Skeletal muscle cell (primary cell): ENCODE measurements at regions not wholly inside any gene's neighbourhood (a gene's known extent, or its start where the extent isn't known, plus 50 kb on each side); places are given as distances from the start of the nearest gene placed in this dataset.
"Not testable (repeated sequence)": the region's sequence is repeated elsewhere in the genome, so short reads cannot be mapped to it uniquely, and the experiment has no call there.

Source experiments
- DNase-seq: peaks from one replicate; pipeline ENCODE4 v3.0.0-alpha.2; 2010; ENCODE audit warnings: low read depth
- H3K4me3 ChIP-seq: 2 replicates; pipeline ENCODE4 v1.5.1; 2011; ENCODE audit warnings: low read depth, mild to moderate bottlenecking, control low read depth, low read length, moderate library complexity

- not testable (repeated sequence) for H3K4me3 ChIP-seq, DNase-seq
Measured at GRCh38 chr2:87418823-87419822, 328.8 kb upstream of the PLGLB2 start.

GRCh38 chr2:87419980-87420379, 327.9 kb upstream of the PLGLB2 start:
- H3K4me3 ChIP-seq, DNase-seq: not testable (repeated sequence)

- not testable (repeated sequence) for H3K4me3 ChIP-seq, DNase-seq
Measured at GRCh38 chr2:87420954-87421353, 326.9 kb upstream of the PLGLB2 start.

DNA sequence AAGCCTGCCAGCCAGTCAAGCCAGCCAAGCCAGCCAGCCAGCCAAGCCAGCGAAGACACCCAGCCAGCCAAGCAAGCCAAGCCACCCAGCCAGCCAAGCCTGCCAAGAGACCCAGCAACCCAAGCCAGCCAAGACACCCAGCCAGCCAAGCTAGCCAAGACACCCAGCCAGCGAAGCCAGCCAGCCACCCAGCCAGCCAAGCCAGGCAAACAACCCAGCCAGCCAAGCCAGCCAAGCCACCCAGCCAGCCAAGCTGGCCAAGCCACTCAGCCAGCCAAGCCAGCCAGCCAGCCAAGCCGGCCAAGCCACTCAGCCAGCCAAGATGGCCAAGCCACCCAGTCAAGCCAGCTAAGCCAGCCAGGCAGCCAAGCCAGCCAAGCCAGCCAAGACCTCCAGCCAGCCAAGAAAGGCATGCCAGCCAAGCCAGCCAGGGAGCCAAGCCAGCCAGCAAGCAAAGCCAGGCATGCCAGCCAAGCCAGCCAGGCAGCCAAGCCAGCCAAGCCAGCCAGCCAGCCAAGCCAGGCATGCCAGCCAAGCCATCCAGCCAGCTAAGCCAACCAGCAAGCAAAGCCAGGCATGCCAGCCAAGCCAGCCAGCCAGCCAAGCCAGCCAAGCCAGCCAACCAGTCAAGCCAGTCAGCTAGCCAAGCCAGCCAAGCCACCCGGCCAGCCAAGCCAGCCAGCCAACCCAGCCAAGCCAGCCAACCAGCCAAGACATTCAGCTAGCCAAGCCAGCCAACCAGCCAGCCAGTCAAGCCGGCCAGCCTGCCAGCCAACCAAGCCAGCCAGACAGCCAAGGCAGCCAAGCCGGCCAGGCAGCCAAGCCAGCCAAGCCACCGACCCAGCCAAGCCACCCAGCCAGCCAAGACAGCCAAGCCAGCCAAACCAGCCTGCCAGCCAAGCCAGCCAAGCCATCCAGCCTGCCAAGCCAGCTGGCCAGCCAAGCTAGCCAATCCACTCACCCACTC, 323.8 kb upstream of the PLGLB2 start:
- DNase-seq, H3K4me3 ChIP-seq: not testable (repeated sequence)

GRCh38 chr2:87424763-87425154, 323.1 kb upstream of the PLGLB2 start:
- not testable (repeated sequence) for H3K4me3 ChIP-seq, DNase-seq

GRCh38 chr2:87425191-87425590, 322.7 kb upstream of the PLGLB2 start:
- not testable (repeated sequence) for H3K4me3 ChIP-seq, DNase-seq

GRCh38 chr2:87425717-87426116, 322.2 kb upstream of the PLGLB2 start:
- H3K4me3 ChIP-seq, DNase-seq: not testable (repeated sequence)

DNA sequence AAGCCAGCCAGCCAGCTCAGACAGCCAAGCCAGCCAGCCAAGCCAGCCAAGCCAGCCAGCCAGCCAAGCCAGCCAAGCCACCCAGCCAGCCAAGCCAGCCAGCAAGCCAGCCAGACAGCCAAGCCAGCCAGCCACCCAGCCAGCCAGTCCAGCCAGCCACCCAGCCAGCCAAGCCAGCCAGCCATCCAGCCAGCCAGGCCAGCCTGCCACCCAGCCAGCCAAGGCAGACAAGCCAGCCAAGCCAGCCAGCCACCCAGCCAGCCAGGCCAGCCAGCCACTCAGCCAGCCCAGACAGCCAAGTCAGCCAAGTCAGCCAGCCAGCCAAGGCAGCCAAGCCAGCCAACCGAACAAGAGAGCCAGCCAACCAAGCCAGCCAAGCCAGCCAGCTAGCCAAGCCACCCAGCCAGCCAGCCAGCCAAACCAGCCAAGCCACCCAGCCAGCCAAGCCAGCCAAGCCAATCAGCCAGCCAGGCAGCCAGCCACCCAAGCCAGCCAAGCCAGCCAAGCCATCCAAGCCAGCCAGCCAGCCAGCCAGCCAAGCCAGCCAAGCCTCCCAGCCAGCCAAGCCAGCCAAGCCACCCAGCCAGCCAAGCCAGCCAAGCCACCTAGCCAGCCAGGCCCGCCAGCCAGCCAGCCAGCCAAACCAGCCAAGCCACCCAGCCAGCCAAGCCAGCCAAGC, 319.3 kb upstream of the PLGLB2 start:
- not testable (repeated sequence) for H3K4me3 ChIP-seq, DNase-seq

DNA sequence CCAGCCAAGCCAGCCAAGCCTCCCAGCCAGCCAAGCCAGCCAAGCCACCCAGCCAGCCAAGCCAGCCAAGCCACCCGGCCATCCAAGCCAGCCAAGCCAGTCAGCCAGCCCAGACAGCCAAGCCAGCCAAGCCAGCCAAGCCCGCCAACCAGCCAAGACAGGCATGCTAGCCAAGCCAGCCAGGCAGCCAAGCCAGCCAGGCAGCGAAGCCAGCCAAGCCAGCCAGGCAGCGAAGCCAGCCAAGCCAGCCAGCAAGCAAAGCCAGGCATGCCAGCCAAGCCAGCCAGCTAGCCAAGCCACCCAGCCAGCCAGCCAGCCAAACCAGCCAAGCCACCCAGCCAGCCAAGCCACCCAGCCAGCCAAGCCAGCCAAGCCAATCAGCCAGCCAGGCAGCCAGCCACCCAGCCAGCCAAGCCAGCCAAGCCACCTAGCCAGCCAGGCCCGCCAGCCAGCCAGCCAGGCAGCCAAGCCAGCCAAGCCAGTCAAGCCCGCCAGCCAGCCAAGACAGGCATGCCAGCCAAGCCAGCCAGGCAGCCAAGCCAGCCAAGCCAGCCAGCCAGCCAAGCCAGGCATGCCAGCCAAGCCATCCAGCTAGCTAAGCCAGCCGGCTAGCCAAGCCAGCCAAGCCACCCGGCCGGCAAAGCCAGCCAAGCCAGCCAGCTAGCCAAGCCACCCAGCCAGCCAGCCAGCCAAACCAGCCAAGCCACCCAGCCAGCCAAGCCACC, 318.5 kb upstream of the PLGLB2 start:
- H3K4me3 ChIP-seq, DNase-seq: not testable (repeated sequence)

- not testable (repeated sequence) for DNase-seq
Measured at GRCh38 chr2:87429931-87430275, 318.0 kb upstream of the PLGLB2 start.

GRCh38 chr2:87431051-87431450, 316.8 kb upstream of the PLGLB2 start:
- H3K4me3 ChIP-seq, DNase-seq: not testable (repeated sequence)

More at GRCh38 chr2:87429931-87430275, 318.0 kb upstream of the PLGLB2 start:
- not testable (repeated sequence) for H3K4me3 ChIP-seq

DNA sequence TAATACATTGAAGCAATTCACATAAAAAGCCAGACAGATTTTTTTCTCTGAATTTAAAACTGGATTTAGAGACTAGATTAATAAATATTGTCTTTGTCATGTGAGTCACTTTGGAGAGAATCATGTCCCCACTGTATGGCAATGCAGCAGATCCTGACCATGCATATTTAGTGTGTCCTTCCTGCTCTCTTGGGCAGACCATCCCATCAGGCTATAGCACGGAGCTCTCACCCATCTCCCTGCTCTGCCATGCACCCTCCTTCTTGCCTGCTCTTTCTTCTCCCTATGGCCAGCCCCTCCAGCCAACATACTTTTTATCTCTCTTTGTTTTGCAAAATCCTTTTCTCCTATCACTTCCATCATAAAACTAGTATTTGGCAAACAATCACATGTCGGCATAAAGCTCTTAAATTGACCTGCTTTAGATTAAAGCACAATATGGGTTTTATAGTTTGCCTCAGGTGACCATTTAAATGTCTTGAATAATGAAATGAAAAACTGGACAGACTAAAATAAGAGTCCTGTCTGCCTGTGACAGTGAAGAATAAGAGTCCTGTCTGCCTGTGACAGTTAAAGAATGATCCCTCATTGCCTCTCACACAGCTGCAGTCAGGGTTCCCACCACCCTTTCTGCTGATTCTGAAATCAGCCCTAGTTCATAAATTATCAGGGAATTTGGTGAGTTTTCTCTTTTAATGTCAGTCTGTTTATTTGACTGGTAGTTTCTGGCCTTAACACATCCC, 315.0 kb upstream of the PLGLB2 start:
- DNase-seq, H3K4me3 ChIP-seq: not testable (repeated sequence)

DNA sequence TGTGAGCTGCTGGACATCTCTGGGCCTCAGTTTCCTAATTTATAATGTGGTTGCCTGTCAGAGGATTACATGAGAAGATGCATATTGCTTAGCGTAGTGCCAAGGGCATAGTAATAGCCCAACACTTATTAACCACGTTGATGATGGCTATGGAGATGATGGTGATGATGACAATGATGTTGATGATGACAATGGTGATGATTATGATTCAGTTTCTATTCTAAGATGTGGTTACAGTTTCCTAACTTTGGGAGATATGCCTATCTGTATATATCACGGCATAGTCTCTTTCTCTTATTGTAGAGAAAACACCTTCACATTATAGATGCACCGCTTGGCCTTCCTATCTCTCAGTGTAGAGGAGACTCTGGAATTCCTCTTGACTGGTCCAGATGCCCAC, 311.9 kb upstream of the PLGLB2 start:
- DNase-seq, H3K4me3 ChIP-seq: not testable (repeated sequence)

DNA sequence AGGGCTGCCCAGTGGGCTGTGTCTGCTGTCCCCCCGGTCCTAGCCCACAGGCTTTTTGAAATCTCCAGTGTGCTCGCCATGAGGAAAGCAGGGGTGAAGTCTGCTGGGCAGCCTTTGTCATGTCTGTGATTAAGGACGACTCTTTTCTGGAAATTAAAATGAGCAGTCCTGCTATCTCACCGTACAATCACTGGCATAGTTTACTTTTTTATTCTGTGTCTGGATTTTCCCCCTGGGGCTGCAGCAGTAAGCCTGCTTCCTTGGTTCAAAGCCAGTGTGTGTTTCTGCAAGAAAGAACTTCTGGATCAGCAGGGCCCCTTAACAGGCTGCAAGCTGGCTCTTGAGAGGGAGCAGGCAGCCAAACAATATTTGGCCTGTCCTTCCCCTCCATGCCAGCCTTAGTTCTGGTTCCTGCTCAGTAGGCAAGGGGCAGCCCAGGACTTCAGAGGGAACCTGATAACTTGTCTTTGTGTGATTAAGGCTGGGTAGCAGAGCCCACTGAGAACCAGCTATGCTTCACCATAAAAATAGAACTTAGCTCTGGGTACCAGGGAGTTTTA, 310.1 kb upstream of the PLGLB2 start:
- not testable (repeated sequence) for DNase-seq, H3K4me3 ChIP-seq

GRCh38 chr2:87438780-87439454, 309.0 kb upstream of the PLGLB2 start:
- DNase-seq, H3K4me3 ChIP-seq: not testable (repeated sequence)

DNA sequence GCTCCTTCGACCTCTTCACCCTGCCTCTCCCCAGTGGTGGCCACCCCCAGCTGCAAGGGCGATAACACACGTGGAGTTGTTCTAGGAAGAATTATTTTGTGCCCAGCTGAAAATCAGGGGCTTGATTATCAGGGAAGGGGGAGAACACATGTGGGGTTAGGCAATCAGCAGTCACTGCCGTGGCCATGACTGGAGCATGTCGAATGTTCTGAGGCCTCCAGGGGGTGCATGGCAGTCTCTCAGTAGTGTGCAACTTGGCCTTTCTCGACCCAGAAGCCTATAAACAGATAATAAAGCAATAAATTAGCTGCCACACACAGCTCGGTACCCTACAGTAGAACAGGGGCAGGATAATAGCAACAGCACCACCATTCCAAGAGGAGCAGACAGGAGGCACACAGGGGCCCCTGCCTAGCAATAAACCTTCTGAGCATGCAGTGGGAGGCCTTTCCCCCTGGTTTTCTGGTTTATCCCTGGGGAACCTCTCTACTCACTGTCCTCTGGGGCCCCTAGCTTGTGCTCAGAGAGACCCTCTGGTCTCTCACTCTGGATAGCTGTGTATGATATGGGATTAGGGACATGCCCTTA, 308.2 kb upstream of the PLGLB2 start:
- H3K4me3 ChIP-seq, DNase-seq: not testable (repeated sequence)

GRCh38 chr2:87440650-87441049, 307.2 kb upstream of the PLGLB2 start:
- not testable (repeated sequence) for DNase-seq, H3K4me3 ChIP-seq
